SJCRH30 (cell line): ENCODE measurements at regions not wholly inside any gene's neighbourhood (a gene's known extent, or its start where the extent isn't known, plus 50 kb on each side); places are given as distances from the start of the nearest gene placed in this dataset.

ENCODE experiments used
- DNase-seq, 2 experiments: peaks; one replicate each; pipeline ENCODE4 v3.0.0-alpha.2; 2015 to 2020
- H3K27ac ChIP-seq: fragments of 250-450 bp; sonication (Bioruptor Pico); 2 replicates; pipeline ENCODE4 v1.5.1; 2020; ENCODE audit warnings: mild to moderate bottlenecking, moderate library complexity
- H3K27me3 ChIP-seq: fragments of 250-450 bp; sonication (Bioruptor Pico); 2 replicates; pipeline ENCODE4 v1.5.1; 2020; ENCODE audit warnings: mild to moderate bottlenecking, moderate library complexity
- H3K36me3 ChIP-seq: fragments of 250-450 bp; sonication (Bioruptor Pico); 2 replicates; pipeline ENCODE4 v1.5.1; 2020; ENCODE audit warnings: mild to moderate bottlenecking, moderate library complexity
- H3K4me1 ChIP-seq: fragments of 250-450 bp; sonication (Bioruptor Pico); 2 replicates; pipeline ENCODE4 v1.5.1; 2020; ENCODE audit warnings: mild to moderate bottlenecking, moderate library complexity
- H3K4me3 ChIP-seq: fragments of 250-450 bp; sonication (Bioruptor Pico); 2 replicates; pipeline ENCODE4 v1.5.1; 2020; ENCODE audit warnings: mild to moderate bottlenecking, moderate library complexity
- H3K9me3 ChIP-seq: fragments of 250-450 bp; sonication (Bioruptor Pico); replicated peaks from 2 replicates; pipeline ENCODE4 v1.5.1; 2020; ENCODE audit warnings: mild to moderate bottlenecking, moderate library complexity

DNA sequence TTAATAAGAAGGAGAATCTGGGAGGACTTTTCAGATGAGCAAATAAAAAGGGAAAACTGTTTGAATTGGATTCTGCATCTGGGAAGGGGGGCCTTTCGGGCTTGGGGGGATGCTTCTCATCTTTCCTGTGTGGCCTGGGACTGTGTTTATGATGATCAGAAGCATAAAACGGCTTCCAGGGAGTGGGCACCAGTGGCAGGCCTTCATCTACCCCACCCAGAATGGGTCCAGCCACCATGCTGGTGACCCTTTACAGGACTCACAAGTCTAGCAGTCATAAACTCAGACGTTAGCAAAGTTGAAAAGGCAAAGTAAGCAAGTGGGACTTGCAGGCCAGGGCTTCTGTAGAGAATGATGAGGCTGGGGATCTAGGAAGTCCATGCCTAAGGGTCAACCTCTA is 198.3 kb upstream of the ZMIZ1 start:
- H3K27ac ChIP-seq, result no peak overlapping the region
- no peaks in the 10 kb centered on the region for H3K36me3 ChIP-seq
- no peaks in the 10 kb centered on the region for H3K9me3 ChIP-seq
- no peaks in the 10 kb centered on the region for H3K4me1 ChIP-seq
- no peak for DNase-seq
- H3K4me3 ChIP-seq, result no peak overlapping the region
- H3K27me3 ChIP-seq, result no peaks in the 10 kb centered on the region

DNA sequence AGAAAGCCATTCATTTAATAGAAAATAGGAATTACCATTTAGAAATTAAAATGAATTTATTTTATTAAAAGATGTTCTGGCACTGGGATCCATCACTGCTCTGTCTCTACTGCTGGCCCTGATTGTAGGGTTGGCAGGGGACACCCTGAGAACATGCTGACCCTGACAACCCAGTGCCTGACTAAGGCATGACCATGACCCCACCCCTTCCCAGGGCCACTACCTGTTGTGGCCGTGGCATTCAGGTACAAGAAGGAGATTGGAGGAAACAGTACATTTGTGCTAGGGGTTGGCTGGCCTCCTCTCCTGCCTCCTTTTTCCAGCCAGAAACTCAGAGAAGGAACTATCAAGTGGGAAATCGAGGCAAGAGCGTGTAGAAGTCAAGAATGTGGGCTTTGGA is 197.0 kb upstream of the ZMIZ1 start:
- Histone ChIP-seq H3K27ac (no peak overlapping the region), H3K4me1 (no peaks in the 10 kb centered on the region), H3K36me3 (no peaks in the 10 kb centered on the region), H3K27me3 (no peaks in the 10 kb centered on the region), H3K4me3 (no peak overlapping the region), H3K9me3 (no peaks in the 10 kb centered on the region)
- DNase-seq, result no peak

DNA sequence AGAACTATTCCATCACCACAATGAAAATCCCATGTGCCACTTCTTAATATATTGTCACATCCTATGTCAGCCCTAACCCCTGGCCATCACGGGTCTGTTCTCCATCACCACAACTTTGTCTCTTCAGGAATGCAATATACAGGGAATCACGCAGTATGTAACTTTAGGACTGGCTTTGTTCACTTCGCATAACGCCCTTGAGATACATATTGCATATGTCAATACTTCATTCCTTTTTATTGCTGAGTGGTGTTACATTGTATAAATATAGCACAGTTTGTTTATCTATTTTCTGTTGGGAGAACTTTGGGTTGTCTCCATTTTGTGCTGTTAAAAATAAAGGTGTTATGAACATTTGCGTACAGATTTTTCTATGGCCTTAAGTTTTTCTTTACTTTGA is 195.4 kb upstream of the ZMIZ1 start:
- DNase-seq, result no peak
- Histone ChIP-seq H3K36me3 (no peaks in the 10 kb centered on the region), H3K9me3 (no peaks in the 10 kb centered on the region), H3K4me3 (no peak overlapping the region), H3K27me3 (no peaks in the 10 kb centered on the region), H3K27ac (no peak overlapping the region), H3K4me1 (no peaks in the 10 kb centered on the region)

DNA sequence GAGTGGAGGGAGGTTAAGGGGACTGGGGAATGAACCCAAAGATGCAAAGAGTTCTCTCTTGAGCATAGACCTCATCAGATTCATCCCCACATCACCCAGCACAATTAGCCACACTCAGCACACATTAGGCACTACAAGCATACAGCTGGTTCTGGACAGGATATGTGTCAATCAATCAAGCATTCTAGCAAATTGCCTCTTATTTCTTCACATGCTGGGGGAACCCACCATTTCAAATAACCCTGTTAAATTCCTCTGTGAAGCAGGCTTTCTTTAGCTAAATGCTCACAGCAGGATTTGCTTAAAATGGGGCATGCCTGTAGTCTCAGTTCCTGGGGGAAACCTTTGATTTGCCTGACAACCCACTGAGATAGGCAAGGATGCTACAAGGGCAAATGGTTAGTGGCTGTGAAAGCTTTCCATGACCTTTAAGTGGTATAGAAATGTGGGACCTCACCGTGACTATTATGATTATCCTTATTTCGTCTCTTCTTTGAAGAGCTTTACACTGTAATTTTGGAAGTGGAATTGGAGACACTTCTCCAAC is 193.4 kb upstream of the ZMIZ1 start:
- Histone ChIP-seq H3K9me3 (no peaks in the 10 kb centered on the region), H3K4me3 (no peak overlapping the region), H3K27ac (no peak overlapping the region), H3K36me3 (no peaks in the 10 kb centered on the region), H3K27me3 (no peaks in the 10 kb centered on the region), H3K4me1 (no peaks in the 10 kb centered on the region)
- no peak for DNase-seq

DNA sequence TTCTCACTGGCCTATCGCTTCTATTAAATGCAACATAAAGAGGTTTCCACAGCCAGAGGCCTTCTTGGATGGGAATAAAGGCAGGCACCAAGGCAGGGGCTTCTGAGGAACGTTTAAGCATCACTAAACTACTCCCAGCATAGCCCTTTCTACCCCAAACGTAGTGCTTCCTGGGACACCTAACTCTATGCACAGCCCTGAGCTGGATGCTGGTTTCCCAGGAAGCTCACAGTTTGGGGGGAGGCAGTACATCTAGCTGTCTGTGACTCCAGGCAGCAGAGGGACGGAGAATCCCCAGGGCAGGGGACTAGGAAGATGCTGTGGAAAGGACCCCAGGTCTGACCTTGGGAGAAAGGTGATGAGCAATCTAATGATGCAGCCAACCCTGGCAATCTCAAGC is 192.8 kb upstream of the ZMIZ1 start:
- Histone ChIP-seq H3K27ac (no peak overlapping the region), H3K27me3 (no peaks in the 10 kb centered on the region), H3K36me3 (no peaks in the 10 kb centered on the region), H3K9me3 (no peaks in the 10 kb centered on the region), H3K4me3 (no peak overlapping the region), H3K4me1 (no peaks in the 10 kb centered on the region)
- no peak for DNase-seq

DNA sequence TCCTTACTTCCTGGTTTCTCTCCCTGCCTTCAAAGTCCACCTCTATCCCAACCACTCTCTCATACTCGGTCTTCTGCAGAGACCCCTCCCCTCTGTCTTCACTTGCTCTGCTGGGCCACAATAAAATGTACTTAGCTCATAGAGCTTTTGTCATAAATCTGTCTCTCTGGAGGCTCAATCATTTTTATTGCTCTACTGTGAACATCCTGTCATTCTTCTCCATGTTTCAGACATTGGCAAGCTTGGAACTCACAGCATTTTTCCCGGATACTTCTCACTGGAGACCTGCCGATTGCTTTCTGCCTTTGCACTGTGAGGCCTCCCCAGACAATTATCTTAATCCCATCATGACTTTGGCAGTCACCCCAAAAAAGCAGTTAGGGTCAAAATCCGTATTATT is 192.3 kb upstream of the ZMIZ1 start:
- no peak for DNase-seq
- Histone ChIP-seq H3K4me3 (no peak overlapping the region), H3K36me3 (no peaks in the 10 kb centered on the region), H3K9me3 (no peaks in the 10 kb centered on the region), H3K27ac (no peak overlapping the region), H3K27me3 (no peaks in the 10 kb centered on the region), H3K4me1 (no peaks in the 10 kb centered on the region)

DNA sequence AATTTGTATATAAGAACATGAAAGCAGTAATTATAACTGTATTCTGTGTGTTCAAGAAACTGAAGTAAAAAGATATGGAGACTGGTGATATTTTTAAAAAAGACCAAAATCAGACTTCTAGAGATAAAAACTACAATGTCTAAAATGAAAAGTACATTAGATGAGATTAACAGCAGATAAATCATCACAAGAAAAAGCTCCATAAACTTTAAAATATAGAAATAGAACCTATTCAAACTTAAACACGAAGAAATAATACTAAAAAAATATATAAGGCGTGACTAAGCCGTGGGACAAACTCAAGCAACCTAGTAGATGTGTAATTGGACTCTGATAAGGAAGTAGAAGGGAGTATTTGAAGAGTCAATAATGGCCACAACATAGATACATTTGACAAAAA is 189.1 kb upstream of the ZMIZ1 start:
- H3K4me3 ChIP-seq, result no peak overlapping the region
- no peaks in the 10 kb centered on the region for H3K36me3 ChIP-seq
- H3K4me1 ChIP-seq, result no peaks in the 10 kb centered on the region
- H3K27me3 ChIP-seq, result no peaks in the 10 kb centered on the region
- no peaks in the 10 kb centered on the region for H3K9me3 ChIP-seq
- DNase-seq, result no peak
- no peak overlapping the region for H3K27ac ChIP-seq

DNA sequence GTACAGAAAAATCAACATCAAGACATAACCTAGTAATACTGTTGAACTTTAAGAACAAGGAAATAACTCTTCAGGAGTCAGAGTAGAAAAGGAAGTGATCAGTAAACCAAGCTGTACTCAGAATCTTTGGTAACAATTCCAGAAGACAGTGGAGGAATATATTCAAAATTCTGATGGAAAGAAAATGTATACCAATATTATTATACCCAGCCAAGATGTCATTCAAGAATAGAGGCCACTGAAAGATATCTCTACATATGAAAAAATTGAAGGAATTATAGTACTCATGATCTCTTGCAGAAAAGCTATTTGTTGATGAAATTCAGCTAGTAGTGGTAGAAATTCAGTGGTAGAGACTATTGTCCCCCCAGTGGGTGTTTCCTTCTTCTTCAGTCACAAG is 182.6 kb upstream of the ZMIZ1 start:
- no peaks in the 10 kb centered on the region for H3K27me3 ChIP-seq
- H3K4me3 ChIP-seq, result no peak overlapping the region
- no peaks in the 10 kb centered on the region for H3K9me3 ChIP-seq
- no peak overlapping the region for H3K27ac ChIP-seq
- no peaks in the 10 kb centered on the region for H3K4me1 ChIP-seq
- no peaks in the 10 kb centered on the region for H3K36me3 ChIP-seq
- DNase-seq, result no peak

DNA sequence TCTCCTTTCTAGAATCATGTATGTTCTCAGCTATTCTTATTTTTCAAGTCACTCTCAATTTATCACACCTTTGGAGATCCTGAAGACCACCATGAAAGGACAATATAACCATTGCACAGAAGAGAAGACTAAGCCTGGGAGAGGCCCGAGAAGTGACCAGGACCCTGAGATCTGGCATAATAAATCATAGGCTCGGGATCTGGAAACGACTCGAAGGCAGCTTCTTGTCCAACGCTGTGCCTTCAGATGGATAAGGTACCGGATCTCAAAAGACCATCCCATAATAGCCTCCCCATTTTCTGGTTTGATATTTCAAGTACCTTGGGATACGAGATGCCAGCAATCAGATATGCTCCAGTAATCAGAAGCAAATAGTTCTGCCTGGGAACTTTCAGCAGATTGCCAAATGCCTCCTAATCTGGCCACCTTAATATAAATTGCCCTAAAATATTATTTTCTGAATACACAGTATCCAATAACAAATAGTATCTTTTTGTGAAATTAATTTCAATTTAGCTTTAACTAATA is 179.2 kb upstream of the ZMIZ1 start:
- Histone ChIP-seq H3K27me3 (no peaks in the 10 kb centered on the region), H3K4me1 (no peaks in the 10 kb centered on the region), H3K36me3 (no peaks in the 10 kb centered on the region), H3K9me3 (no peaks in the 10 kb centered on the region), H3K4me3 (no peak overlapping the region), H3K27ac (no peak overlapping the region)
- no peak for DNase-seq

DNA sequence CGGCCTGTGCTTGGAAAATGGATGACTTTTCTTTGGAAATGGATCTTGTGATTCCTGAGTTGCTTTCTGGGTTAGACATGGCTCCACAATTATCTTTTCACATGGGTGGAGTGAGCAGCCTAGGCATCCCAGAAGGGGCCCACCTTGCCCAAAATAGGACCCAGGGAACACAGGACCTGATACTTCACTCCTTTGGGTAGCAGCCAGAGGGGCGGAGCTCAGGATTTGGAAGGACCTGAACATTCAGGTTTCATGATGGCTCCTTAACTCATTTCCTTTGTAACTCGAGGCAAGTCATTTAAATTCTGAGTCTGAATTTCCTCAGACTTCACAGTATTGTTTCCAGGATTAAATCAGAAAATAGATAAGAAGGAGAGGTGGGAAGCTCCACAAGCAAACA is 178.3 kb upstream of the ZMIZ1 start:
- no peak for DNase-seq
- no peaks in the 10 kb centered on the region; the same call in 1 of the 2 replicates for H3K27me3 ChIP-seq
- no peaks in the 10 kb centered on the region for H3K36me3 ChIP-seq
- H3K4me3 ChIP-seq, result no peak overlapping the region
- no peaks in the 10 kb centered on the region for H3K9me3 ChIP-seq
- H3K4me1 ChIP-seq, result no peaks in the 10 kb centered on the region
- no peak overlapping the region for H3K27ac ChIP-seq

DNA sequence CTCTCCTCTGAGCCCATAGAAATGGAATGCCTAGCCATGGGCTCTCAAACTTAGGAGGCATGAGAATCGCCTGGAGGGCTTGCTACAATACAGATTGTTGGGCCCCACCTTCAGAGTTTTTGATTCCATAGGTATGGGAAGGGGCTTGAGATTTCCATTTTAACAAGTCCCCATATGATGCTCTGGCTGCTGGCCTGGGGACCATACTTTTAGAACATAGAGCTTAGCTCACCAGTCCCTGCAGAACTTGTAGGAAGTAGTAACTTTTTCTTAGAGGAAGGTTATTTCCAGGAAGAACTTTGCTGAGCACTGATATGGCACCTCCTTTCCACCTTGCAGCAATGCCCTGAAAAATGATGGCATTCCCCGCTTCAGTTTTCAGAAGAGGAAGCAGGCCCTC is 177.0 kb upstream of the ZMIZ1 start:
- Histone ChIP-seq H3K4me1 (no peaks in the 10 kb centered on the region), H3K4me3 (no peak overlapping the region), H3K27me3 (peaks cover 4% of the 10 kb centered on the region; the same call in 1 of the 2 replicates), H3K27ac (no peak overlapping the region), H3K36me3 (no peaks in the 10 kb centered on the region), H3K9me3 (no peaks in the 10 kb centered on the region)
- DNase-seq, result no peak

DNA sequence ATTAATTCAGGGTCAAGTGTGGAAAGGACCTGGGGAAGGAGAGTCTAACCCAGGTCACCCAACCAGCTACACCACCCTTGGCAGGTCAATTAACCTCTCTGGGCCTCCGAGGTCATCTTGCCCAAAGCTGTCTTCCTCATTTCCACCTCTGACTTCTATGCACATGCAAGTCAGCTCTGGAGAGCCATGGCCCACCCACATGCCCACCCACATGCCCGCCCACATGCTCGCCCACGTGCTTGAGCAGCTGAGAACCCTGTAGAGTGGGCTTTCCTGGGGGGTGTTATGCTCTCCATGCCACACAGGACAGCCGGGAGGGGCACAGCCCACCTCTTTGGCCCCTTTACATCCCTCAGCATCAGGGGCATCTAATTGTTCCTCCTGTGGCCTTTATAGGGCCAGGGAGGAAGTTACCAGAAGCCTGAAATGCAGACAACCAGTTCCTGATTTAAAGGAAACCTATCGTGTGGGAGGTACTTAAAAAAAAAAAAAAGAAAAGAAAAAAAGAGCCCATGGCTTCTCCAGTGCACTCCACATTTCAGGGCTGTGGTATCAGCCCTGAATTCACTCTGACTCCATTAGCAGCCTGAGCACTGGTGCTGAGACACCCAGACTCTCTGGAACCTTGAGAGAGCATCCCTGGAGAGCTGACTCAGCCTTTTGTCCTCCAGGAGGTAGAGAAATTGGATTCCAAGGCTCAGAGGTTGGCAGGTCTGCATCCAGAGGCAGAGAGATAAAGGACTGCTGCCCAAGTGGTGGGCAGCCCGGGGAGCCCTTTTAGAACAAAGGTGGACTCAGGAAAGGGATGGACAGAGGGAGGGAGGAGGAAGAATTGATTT is 176.2 kb upstream of the ZMIZ1 start:
- no peaks in the 10 kb centered on the region for H3K9me3 ChIP-seq
- DNase-seq, result no peak
- no peak overlapping the region for H3K4me3 ChIP-seq
- no peaks in the 10 kb centered on the region for H3K36me3 ChIP-seq
- no peak overlapping the region for H3K27ac ChIP-seq
- peaks cover 4% of the 10 kb centered on the region; the same call in 1 of the 2 replicates for H3K27me3 ChIP-seq
- no peaks in the 10 kb centered on the region for H3K4me1 ChIP-seq

DNA sequence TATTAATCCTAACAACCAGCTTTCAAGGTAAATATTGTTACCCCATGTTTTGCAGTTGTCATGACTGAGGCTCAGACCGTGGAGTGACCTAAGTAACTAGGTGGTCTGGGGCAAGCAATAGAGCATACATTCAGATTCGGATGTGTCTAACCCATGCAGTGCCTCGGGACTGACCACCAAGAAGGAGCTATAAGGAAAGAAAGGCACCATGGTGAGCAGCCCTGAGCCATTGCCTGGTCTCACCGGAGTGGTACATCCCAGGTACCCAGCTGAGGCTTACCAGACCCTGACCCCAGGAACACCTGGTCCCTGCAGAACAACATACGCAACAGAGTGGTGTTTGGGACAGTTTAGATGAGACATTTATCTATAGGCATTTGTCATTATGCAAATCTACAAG is 175.5 kb upstream of the ZMIZ1 start:
- no peak for DNase-seq

DNA sequence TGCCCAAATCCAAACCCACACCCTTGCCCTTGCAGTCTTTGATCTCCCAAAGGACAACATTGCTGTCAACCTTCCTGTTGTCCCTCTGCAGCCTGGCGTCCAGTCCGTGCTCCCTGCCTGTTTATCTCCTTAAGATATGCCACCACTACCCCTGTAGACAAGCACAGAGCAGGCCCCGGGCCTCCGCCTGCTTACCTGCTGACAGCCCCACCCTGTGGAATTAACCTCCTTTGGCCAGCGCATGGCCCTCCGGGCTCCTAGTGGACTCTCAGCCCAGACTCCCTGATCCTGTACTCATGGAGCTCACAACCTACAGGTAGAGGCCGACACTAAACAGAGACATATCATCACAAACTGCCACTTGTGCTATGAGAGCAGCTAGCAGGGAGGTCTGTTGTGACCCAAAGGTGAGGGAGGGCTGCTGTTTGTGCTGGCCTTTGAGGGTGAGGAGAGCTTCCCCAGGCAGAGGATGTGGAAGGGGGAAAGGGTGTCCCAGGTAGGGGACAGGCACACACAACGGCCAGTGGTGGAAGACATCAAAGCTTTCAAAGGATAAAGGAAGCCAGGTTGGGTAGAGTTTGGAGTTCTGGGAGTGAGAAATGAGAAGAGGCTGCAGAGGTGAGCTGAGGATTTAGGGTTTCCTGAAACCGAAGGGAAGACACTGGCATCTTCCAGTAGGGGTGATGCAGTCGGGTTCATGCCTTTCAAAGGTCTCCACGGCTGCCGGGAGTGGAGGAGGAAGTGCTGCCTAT is 174.5 kb upstream of the ZMIZ1 start:
- H3K4me1 ChIP-seq, result no peaks in the 10 kb centered on the region
- peaks cover 4% of the 10 kb centered on the region; the same call in 1 of the 2 replicates for H3K27me3 ChIP-seq
- no peak overlapping the region for H3K4me3 ChIP-seq
- no peaks in the 10 kb centered on the region for H3K36me3 ChIP-seq
- DNase-seq, result no peak
- no peak overlapping the region for H3K27ac ChIP-seq
- no peaks in the 10 kb centered on the region for H3K9me3 ChIP-seq

More for the DNA sequence above, 175.5 kb upstream of the ZMIZ1 start:
- H3K4me1 ChIP-seq, result no peaks in the 10 kb centered on the region
- H3K27ac ChIP-seq, result no peak overlapping the region
- H3K36me3 ChIP-seq, result no peaks in the 10 kb centered on the region
- peaks cover 4% of the 10 kb centered on the region; the same call in 1 of the 2 replicates for H3K27me3 ChIP-seq
- H3K4me3 ChIP-seq, result no peak overlapping the region
- H3K9me3 ChIP-seq, result no peaks in the 10 kb centered on the region

DNA sequence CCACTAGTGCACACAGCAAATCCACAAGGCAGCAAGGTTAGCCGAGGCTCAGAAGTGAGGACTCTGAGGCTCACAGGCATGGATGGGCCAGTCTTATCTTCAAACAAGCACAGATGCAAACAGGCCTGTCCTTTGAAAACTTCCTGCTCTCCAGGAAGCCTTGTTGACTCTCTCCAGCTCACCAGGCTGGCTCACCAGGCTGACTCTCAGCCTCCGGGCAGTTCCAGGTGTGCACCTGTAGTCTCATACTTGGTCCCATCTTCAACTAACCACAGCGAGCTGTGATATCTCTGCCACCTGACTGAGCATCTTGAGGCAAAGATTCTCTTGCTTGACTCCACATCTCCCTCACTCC is 173.9 kb upstream of the ZMIZ1 start:
- H3K27me3 ChIP-seq, result peaks cover 4% of the 10 kb centered on the region; the same call in 1 of the 2 replicates
- no peak overlapping the region for H3K4me3 ChIP-seq
- H3K36me3 ChIP-seq, result no peaks in the 10 kb centered on the region
- no peak overlapping the region for H3K27ac ChIP-seq
- H3K9me3 ChIP-seq, result no peaks in the 10 kb centered on the region
- no peak for DNase-seq
- H3K4me1 ChIP-seq, result no peaks in the 10 kb centered on the region
